KG1 (cell line): ENCODE measurements at regions not wholly inside any gene's neighbourhood (a gene's known extent, or its start where the extent isn't known, plus 50 kb on each side); places are given as distances from the start of the nearest gene placed in this dataset.

ENCODE experiments used
- DNase-seq: peaks from one replicate; lab custom pipeline; 2025; lab: John Stamatoyannopoulos, UW

DNA sequence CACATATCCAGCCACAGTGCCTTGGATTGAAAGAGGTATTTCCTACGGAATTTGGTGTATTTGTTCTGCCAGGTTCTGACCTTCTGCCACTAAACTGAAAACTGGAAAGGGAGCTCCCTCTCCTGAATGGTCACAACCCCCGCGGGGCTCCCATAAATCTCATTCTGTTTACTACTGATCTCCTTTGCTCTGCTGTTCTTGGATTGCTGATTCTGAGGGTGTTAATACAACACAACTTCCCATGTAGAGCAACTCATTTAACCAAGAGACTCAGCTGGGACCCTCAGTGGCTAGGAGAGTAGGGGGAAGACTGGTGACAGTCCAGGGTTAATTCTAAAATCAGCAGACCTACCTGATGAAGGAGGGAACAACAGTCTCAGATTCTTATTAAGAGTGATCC is 662.9 kb downstream of the INHBA start:
- DNase-seq, result no peak

GRCh38 chr7:41039386-41039953 is 663.4 kb downstream of the INHBA start:
- no peak for DNase-seq

DNA sequence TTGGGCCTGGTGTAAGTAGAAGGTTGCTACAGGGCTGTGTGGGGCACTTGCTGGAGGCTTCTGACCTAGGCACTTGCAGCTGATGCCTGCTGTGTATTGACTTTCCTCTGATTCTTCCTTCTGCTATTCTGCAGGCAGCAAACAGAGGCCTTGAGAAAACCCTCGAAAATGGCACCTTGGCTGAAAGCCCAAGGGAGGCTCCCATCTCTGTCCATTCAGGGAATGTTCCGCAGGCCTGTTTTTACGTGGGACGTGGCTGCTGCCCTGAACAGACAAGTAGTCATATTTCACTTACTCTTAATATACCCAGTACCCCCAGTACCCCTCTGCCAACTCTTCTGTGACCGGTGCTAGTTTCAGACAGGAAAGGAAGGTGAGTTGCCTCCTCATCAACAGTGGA is 664.7 kb downstream of the INHBA start:
- no peak for DNase-seq

GRCh38 chr7:41037691-41038090 is 665.2 kb downstream of the INHBA start:
- DNase-seq, result no peak

GRCh38 chr7:41035794-41036193 is 667.1 kb downstream of the INHBA start:
- DNase-seq, result no peak

DNA sequence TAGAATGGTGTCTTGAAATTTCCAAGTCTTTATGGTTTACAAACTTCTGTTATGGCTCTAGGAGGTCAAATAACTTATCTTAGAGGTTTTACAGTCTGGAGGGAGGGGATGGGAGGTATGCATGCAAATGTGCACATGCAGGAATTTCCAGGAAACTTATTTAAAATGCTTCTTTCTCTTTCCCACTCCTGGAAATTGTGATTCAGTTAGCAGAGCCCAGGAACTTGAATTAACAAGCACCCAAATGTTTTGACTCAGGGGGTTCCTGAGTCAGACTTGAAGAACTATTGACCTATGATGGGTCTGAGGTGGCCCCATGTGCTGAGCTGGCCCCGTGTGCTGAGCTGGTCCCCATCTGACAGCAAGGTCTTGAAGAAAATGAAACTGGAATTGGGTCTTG is 669.4 kb downstream of the INHBA start:
- DNase-seq, result no peak

- no peak for DNase-seq
These were observed 672.2 kb downstream of the INHBA start for GRCh38 chr7:41030673-41031072.

- no peak for DNase-seq
These were observed 673.8 kb downstream of the INHBA start for GRCh38 chr7:41029072-41029499.

- DNase-seq, result no peak
These were observed 674.3 kb downstream of the INHBA start for GRCh38 chr7:41028580-41028979.

DNA sequence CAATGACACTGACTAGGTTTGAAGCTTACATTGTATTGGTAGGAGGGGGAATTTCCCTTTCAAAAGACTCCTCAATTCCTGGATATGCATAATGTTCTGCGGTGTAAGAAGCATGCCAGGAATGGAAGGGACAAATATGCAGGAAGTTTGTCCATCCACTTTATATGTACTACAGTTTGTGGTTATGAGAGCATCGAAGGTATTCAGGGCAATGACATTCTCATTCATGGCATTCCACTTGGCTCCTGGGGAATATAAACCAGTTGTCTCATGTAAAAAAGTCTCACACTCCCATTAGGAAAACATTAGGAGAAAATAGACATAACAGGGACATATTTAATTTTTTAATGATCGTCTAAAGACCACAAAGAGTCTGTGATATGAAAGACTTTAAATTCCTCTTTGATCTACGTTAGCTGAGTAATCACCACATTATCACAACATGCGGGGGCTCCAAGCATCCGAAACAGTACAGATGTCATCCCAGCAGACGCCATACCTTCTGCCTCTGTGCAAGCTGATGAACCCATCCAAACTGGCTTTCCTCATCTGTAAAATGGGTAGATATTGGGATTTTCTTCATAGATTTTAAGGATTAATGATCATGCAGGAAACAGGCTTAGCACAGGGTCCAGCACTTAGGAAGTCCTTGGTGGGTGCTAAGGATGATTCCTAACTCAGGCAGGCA is 675.3 kb downstream of the INHBA start:
- DNase-seq, result no peak

DNA sequence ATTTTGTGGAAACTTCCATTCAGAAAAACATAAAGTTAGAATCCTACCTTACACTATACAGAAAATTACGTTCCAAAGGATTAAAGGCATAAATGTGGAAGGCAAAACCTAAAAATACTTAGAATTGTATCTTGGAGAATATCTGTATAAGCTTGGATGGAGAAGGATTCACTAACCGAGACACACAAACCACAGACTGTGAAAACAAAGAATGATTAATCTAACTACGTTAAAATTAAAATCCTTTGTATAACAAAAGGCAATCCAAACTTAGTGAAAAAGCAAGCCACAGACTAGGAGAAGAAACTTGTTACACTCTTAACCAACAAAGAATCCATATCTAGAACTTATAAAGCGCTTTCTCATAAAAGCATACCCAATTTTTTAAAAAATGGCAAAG is 678.8 kb downstream of the INHBA start:
- no peak for DNase-seq

DNA sequence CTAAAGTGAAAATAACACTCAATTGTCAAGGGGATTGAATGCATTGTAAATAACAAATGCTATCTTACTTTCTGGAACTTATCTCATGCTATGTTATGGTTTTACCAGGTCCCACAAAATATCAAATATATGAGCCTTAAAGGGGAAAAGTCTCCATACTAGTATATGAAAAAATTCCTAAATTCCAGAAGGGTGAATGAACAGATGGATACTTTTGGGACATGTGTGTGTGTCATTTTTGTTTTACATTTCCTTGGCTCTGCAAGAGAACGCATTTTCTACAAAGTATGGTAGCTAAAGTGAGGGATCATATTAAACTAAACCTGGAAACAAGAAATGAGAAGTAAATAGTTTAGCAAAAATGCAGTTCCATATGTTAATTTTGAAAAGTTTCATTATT is 682.8 kb downstream of the INHBA start:
- DNase-seq, result no peak

DNA sequence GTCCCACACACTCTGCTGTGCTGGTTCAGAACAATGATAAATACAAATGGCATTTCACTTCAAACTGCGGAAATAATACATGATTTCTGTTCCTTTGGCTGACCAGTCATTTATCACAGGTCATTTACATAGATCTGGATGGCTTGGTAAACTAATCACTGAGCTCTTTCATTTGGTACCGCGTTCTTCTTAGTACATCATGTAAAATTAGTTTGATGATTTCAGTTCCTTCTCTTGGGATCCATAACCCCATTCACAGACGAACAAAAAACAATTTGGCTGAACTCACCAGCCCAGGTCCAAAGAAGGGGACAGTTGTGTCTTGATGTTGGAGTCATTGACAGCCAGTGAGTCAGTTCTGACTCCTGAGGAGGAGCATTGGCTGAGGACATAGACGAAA is 689.8 kb downstream of the INHBA start:
- DNase-seq, result no peak

DNA sequence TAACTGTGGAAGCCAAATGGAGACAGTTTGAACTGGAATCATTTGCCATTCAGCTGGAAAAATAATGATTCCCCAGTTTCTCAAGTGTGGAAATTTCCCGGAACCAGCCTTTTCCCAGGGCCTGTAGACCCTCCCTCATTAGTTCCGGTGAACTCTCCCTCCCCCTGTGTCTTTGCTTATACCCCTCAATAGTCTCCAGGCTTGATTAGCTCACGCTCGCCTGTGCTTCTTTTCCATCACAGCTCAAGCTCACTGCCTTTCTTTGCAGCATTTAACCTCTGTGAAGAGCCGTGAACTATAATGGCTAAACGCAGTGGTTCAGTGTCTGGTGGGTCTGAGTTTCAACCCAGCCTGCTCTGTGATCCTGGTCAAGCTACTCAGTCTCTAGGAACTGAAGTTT is 690.8 kb downstream of the INHBA start:
- DNase-seq, result no peak

DNA sequence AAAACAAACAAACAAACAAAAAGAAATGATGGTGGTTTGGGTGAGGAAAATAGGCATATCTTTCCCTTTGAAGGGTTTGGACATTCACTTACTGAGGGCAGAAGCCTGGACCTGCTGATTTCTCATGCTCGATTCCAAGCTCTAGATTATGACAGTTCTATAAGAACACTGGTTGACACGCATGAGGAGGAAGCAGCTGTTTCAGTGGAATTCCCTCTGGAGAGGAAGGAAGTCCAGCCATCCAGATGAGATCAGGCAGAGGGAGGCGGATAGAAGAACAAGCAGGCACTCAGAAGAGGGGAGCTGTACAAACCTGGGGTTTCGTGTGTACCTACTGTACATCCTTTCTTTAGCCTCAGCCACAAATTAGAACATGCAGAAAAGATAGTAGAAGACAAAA is 691.9 kb downstream of the INHBA start:
- no peak for DNase-seq

- DNase-seq, result no peak
These were observed 692.5 kb downstream of the INHBA start for GRCh38 chr7:41010418-41010817.

GRCh38 chr7:41007811-41008210 is 695.1 kb downstream of the INHBA start:
- no peak for DNase-seq

DNA sequence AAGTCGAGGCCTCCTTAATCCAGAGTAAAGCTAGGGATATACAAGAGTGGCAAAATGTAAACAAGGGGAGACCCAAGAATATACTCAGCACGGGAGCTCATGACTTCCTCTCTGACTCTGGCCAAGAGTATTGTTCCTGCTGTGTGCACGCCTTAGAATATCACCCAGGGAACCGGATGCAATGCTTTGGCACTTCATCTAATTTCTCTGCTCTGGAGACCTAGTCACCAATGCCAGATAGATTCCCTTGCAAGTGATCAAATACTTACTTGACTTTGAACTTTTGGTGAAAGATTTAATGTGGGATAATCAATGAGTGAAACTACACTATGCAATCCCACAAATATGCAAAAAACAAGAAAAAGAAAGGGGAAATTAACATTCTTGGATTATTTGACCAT is 695.5 kb downstream of the INHBA start:
- DNase-seq, result no peak

DNA sequence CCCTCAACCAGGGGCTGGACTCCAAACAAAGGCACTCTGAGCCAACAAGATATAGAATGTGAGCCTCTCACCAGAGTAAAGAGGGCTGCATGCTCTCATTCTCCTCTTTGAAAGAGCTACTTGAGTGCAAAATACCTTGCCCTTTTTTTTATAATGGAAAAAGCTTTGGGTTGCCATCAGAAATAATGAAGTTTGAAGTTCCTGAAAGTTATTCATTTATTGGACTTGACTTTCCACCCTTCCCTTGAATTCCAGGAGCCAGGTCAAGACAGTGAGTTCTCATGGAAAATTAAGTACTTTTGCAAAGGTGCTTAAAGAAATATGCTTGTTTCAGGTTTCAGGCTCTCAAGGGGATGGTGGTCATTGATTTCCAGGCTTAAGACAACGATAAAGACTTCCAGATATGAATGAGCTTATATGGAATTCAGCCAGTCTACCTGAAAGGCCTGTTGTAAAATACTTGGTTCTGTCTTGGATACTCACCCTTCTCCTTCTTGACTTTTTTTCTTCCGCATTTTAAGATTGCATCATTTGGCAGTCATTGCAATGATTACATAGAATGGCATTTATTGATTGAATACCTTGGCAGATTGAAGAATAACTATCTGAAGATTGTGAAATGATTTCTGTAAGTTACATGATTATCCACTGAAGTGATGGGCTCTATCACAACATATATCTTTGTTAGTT is 696.4 kb downstream of the INHBA start:
- DNase-seq, result no peak

- no peak for DNase-seq
These were observed 697.5 kb downstream of the INHBA start for GRCh38 chr7:41005374-41005901.

DNA sequence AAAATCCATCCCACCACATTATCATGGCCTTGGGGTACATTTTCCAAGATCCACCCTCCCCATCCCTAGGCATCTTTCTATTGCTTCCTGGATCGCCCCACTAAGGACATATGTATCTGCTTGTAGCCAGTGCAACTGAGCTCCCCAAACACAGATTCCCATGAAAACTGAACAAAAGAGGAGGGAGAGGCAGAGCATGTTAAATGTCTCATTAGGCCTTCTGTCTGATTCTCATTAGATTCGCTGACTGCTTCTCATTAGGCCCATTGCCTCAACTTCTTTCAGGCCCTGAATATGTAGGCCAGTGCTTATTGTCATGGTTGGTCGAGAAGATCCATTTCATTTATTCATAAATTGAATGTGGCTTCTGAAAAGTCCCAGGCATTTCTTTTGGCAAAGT is 698.9 kb downstream of the INHBA start:
- DNase-seq, result no peak

GRCh38 chr7:41003611-41003940 is 699.3 kb downstream of the INHBA start:
- DNase-seq, result no peak
